Esophagus muscularis mucosa (tissue), 4 donors: ENCODE measurements at regions not wholly inside any gene's neighbourhood (a gene's known extent, or its start where the extent isn't known, plus 50 kb on each side); places are given as distances from the start of the nearest gene placed in this dataset.

Experiments
- EP300 ChIP-seq: sonication (generic); formaldehyde crosslinking; IDR thresholded peaks from one replicate; pipeline ENCODE4 v1.6.1; 2017; ENCODE audit warnings: antibody characterized with exemption
- POLR2A ChIP-seq: fragments of 450-650 bp; IDR thresholded peaks from one replicate; pipeline ENCODE4 v1.6.1; 2017; ENCODE audit warnings: antibody characterized with exemption, moderate library complexity, mild to moderate bottlenecking, low read depth
- POLR2AphosphoS5 ChIP-seq, 2 donors: sonication (generic); formaldehyde crosslinking; IDR thresholded peaks; one replicate each; pipeline ENCODE4 v1.6.1; 2017; ENCODE audit warnings: antibody characterized with exemption in 2 of 2
- TF ChIP-seq, protein P1 (sequence below), 3 experiments: fragments of 200-600 bp in 2 of 3; fragments of 450-650 bp in 1 of 3; sonication (generic) in 2 of 3; IDR thresholded peaks; one replicate each; pipeline ENCODE4 v1.5.1; 2017 to 2019; ENCODE audit warnings: antibody characterized with exemption in 3 of 3, mild to moderate bottlenecking in 2 of 3, moderate library complexity in 1 of 3

DNA sequence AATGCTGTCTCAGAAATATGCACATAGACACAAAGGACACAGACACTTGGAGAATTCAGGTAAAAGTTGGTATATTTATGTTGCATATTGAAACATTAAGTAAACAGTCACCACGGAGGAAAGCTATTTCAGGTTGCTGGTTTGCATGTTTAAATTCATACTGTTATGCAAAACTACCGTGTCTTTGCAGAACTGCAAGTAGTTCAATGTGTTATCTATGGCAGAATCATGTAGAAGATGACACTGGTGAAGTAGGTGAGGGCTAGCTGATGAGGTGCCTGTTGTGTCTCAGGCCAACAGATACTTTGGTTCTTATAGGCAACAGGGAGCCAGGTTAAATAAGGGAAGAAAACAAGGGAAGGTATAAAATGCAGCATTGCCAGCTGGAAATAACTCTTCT lies 511.3 kb downstream of the DIPK2A start:
- TF ChIP-seq POLR2A (no peak), POLR2AphosphoS5 (IDR thresholded peaks at IDR 0.05) (no peak), EP300 (no peak)
- TF ChIP-seq, protein P1, sequence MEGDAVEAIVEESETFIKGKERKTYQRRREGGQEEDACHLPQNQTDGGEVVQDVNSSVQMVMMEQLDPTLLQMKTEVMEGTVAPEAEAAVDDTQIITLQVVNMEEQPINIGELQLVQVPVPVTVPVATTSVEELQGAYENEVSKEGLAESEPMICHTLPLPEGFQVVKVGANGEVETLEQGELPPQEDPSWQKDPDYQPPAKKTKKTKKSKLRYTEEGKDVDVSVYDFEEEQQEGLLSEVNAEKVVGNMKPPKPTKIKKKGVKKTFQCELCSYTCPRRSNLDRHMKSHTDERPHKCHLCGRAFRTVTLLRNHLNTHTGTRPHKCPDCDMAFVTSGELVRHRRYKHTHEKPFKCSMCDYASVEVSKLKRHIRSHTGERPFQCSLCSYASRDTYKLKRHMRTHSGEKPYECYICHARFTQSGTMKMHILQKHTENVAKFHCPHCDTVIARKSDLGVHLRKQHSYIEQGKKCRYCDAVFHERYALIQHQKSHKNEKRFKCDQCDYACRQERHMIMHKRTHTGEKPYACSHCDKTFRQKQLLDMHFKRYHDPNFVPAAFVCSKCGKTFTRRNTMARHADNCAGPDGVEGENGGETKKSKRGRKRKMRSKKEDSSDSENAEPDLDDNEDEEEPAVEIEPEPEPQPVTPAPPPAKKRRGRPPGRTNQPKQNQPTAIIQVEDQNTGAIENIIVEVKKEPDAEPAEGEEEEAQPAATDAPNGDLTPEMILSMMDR (IDR thresholded peaks at IDR 0.05) = no peak
